NCI-H1436 (cell line): ENCODE measurements at regions not wholly inside any gene's neighbourhood (a gene's known extent, or its start where the extent isn't known, plus 50 kb on each side); places are given as distances from the start of the nearest gene placed in this dataset.

Experiments
- DNase-seq: peaks from one replicate; lab custom pipeline; 2025; lab: John Stamatoyannopoulos, UW

DNA sequence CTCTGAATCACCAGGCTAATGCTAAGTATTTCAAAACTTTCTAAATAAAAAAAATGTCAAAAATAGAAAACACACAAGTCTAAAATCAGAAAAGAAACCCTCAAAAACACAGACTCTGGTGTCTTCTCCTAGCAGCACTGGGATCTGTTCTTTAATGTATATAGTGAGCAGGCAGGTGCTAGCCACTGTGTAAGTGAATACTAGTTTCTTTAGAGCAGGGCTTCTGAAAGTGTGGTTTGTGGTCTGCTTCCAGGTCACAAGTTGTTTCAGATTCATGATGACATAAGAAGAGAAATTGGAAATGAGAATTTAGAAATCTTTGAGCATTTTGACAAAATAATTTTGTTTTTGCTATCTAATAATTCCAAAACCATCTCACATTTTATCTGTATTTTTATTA lies 763.1 kb downstream of the USP25 start:
- DNase-seq, result no peak

DNA sequence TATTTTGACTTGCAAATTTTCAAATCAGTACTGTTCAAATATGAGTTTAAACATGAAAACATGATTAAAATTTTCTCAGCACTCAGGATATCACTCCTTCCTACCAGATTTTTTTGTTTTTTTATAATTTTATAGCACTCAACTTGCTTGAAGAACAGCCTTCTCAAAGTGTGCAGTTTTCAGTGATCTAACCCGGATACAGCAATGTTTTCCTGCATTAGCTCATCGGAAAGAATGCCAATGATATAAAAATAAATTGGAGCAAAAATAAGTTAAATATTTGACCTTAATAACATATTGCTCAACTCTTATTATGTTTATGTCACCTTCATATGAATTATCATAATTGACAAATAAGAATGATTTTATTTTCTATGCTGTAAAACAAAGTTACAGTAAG lies 766.8 kb downstream of the USP25 start:
- DNase-seq, result no peak

DNA sequence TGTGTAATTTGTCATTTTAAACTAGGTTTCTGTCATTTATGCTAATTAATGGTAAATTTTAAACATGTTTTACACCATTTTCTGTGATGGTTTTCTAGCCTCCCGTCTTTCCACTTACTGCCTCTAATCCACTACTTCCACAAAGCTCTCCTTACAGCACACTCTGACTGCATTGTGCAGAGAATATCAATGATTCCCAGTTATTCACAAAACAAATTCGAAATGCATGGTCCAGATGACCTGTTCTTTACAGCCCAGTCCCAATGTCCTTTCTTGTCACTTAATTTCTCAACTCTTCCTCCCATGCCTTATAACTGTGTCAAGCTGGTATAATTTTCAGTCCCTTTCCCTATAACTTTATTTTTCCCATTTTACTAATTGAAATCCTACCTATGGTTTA lies 770.5 kb downstream of the USP25 start:
- DNase-seq, result no peak

DNA sequence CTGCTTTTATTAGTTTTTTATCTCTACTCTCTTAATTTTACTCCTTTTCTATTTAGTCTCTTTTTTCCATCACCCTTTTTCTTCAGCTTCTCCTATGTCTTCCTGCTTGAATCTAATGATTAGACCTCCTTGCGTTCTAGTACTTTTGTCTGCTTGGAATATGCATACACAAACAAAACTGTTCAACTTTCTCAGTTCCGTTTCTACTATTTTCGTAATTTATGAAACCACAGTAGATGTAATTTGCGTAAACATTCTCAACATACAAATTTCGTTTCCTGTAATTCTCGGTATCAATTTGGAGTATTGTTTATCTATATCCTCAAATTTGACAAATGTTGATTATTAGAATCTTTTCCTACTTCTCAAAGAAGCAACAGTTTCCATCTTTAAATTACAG lies 772.5 kb downstream of the USP25 start:
- DNase-seq, result no peak

DNA sequence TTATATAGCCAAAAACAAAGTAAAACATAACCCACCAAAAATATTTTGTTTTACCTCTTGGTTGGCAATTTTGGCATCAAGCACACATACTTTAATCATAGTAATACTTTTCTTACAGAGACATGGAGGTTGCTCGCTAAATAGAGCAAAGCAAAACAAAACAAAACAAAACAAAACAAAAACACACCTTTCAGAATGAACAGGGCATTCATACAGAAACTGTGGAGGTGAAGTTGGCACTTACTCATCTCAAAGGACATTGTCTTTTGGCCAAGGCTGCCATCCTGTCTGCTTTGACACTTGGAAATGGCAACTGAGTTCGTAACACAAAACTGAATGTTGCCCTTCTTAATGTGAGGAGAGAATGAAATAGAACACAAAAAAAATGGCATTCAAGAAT lies 773.1 kb downstream of the USP25 start:
- no peak for DNase-seq

DNA sequence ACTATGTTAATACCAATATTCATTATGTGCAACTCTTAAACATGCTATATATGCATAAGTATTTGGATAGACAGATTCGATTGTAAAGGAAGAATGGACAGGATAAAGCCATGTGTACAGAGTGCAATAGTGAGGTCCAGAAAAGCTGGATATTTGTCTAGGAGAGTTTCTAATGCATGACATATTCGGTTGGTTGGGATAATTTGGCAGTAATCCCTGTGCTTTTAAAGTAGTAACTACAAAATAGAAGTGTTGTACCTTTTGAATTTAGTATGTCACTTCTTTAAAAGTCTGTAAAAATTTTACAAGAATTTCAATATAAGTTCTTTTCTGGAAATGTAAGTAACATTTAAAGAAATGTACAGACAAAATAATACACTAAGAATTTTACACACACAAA lies 774.5 kb downstream of the USP25 start:
- no peak for DNase-seq

DNA sequence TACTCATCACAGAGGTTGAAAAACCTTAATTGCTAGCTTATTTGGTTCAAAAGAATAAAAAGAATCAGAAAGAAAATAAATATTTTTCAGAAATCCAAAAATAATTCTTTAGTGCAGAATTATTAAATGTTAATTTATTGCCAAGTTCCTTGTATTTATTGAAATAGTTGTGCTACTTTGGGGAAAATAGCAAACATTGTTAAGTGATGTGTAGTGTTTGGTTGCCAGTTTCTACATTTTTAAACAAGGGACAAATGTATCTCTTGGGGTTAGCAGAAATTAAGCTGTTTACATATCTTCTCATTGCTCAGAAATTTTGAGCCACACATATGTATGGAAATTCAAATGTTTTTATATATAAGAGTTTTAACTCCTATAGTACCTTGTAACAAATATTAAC lies 775.0 kb downstream of the USP25 start:
- no peak for DNase-seq

DNA sequence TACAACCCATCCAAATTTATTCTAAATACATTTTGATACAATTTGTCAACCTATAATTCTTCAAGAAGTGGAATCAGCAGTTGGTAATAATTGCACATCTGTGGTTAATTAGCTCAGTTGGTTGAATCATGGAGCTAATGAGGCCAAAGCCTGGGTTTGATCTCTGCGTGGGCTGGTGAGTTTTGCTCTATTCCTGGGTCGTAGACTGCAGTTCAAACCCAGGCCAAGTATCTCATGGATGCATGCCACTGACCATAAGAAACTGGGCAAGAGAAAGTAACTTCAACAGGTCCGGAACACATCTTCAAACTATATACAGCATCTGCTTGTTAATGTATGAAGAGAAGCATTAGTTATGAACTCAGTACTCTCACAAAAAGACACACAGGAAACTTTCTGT lies 779.7 kb downstream of the USP25 start:
- DNase-seq, result no peak

DNA sequence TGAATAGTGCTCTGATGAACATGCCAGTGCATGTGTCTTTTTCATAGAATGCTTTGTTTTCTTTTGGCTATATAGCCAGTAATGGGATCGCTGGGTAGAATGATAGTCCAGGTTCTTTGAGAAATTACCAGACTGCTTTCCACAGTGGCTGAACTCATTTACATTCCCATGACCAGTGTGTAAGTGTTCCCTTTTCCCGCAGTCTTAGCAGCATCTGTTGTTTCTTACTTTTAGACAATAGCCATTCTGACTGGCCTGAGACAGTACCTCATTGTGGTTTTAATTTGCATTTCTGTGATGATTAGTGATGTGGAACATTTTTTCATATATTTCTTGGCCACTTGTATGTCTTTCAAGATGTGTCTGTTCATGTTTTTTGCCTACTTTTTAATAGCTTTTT lies 784.5 kb downstream of the USP25 start:
- DNase-seq, result no peak

DNA sequence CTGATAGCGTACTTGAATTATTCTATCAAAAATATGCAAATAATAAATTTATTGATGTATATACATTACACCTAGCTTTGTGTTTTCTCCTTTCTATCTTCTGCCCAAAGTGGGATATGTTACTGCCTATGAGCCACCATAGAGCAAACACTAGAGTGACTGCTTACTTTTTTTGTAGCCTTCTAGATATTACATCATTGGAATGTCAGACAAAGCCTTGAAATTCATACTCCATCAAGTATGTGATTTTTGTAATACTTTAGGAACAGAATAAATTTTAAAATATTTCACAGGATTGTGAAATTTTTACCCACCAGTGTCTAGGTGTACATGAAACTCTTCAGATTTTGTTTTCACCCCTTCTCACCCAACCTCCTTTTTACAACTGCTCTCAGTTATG lies 787.6 kb downstream of the USP25 start:
- DNase-seq, result no peak

DNA sequence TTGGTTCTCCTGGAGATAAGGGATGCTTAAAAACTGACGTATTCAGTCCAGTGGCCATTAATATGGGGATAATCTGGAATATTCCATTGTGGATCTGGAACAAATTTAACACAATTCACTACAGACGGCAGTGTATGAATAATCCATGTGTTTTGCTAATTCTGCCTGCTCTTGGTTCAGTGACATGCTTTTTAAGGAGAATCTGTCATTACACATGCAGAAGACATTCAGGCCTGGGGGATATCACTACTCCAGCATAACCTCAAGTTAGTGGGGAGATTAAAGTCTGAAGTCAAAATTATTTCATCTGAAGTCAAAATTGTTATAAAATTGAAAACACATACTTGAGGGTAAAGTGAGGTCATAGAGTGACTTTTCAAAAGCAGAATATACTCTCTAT lies 789.3 kb downstream of the USP25 start:
- no peak for DNase-seq

DNA sequence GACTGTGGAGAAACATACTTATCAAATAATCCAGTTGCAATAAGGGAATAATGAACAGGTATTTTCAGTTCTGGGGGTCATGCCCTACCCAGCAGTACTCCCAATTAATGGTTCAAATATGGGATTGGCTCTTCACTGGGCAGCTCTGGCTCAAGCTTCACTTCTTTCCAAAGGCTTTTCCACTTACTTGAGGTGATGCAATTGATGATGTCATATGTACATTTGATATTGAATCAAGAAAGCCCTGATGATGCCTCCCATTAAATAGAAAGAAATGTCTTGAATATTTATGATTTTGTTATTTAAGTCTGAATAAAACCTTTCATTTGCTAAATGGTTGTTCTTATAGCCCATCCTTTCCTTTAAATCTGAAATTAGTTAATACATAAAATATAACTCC lies 789.9 kb downstream of the USP25 start:
- no peak for DNase-seq

DNA sequence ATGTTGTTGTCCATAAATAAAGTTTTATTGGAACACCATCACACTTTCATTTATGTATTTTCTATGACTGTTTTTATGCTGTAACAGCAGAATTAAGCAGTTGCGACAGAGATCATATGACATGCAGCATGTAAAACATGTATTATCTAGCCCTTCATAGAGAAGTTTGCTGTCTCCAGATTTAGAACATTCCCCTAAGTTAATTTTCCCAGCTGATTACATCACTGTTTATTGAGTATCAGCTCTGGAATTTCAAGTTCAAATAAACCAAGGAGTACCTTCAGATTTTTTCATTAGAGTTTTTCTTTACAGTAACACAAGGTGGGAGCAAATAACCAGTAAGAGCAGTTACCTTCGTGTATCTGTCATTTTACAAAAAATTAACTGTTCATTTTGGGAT lies 792.8 kb downstream of the USP25 start:
- no peak for DNase-seq

DNA sequence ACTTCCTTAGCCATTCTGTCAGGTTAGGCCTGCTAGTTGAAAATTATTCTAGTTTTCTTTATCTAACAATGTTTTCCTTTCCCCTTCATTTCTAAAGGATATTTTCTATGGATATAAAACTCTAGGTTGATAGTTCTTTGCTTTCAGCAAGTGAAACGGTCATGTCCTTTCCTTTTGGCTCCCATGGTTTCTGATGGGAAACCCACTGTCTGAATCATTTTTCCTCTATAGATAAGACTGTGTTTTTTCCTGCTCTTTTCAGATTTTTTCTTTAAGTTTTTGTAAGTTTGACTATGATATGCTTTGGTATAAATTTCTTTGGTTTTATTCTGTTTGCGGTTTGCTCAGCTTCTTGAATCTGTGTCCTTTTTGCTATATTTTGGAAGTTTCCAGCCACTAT lies 800.9 kb downstream of the USP25 start:
- no peak for DNase-seq

DNA sequence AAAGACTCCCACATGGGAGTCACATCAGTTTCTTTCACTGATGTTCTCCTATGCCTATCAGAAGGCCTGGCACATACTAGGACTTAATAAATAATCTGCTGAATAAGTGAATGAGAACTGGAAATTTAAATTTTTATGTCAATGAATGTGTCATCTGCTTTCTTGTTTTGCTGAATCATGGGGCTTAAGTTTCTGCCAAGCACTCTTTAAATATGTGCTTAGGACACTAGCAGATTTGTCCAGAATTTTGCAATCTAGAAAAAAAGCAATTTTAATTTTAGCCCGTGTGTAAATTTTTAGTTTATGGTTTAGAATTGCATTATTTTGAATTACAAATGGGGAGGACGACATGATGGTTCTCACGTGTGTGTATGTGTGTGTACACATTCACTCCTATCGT lies 803.1 kb downstream of the USP25 start:
- DNase-seq, result no peak

DNA sequence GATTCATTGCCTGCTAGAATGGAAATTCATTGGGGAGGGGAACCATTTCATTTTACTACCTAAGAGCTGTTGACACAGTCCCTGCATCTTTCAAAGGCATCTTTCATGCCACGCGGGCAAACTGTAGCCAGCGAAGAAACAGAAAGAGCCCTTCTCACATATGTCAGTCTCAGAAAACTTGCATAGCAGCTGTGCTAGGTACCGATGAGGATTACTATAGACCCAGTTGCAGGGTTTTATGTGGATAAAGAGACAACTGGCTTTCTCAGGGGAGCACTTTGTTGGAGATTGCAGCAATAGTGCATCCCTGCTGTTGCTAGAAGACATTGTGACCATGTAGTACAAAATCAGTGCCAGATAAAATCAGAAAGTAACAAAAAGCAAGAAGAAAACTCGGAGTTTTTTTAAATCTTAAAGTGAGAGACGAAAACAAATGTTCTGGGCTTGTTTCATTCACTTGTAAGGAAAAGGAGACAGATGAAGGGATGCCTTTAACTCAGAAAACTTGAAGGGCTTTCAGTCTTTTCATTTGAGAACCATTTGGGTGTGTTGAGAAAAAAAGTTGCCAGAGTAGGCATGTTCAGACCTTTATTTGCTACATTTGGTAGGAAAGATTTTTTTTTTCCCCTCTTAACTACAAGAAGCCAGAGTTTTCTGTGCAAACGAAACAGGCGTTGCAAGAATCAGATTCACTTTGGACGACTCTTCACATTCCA lies 804.1 kb downstream of the USP25 start:
- no peak for DNase-seq

DNA sequence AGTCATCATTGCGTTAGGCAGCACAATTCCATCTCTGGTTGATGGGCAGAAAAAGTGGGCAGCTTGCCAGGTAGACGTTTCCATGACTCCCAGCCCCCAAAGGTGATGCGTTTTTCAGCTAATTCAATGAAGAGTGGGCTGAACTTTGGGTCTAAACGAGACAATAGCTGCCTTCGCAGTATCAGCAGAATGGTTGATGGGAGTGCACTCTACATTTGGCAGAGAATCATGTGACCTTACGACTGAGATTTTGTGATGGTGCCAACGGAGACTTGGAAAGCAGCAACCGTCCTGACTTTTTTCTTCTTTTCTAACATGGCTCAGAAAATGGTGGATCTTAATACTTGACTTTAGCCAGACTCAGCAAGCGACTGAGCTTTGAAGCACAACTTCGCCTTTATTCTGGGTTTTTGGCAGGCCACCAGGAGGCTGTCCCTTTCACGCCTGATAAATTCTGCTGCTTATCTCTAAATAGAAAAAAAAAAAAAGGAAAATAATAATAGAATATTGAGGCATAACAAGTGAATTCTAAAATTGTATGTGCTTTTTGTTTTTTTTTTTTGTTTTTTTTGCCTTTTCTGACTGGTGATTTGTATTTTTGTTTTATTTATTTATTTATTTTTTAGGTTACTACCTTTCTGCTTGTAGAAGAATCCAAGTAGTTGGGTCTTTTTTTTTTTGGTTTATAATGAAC lies 804.8 kb downstream of the USP25 start:
- no peak for DNase-seq

DNA sequence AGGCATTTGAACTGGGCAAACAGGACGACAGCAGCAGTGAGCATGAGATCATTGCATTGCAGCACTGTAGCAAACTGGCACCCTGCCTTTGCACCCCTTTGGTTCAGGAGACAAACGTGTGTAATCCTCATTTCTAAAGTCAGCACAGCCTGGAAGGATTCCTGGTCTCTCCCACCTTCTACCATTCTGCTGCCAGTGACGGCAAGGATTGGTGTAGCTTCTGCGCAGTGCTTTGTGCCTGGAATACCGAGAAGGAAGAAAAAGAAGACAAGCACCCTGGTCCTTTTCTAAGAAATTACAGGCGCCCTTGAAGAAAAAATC lies 805.3 kb downstream of the USP25 start:
- DNase-seq, result peak; percentile 15

DNA sequence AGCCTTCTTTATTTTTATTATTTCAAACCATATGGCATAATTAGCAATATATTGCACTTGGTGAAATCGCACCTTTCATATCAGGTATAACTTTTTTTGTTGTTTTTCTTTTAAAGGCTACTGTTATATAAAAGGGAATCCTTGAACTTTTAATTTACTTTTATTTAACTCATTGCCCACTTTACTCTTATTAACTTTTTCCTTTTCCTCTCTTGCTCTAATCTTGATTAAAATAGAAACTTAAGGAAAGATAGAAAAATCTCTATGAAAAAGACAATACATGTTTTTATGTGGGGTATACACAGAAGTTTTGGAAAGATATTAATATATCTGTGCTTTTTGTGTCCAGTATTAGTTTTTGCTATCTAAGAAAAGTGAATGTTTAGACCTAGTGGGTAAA lies 805.8 kb downstream of the USP25 start:
- no peak for DNase-seq

DNA sequence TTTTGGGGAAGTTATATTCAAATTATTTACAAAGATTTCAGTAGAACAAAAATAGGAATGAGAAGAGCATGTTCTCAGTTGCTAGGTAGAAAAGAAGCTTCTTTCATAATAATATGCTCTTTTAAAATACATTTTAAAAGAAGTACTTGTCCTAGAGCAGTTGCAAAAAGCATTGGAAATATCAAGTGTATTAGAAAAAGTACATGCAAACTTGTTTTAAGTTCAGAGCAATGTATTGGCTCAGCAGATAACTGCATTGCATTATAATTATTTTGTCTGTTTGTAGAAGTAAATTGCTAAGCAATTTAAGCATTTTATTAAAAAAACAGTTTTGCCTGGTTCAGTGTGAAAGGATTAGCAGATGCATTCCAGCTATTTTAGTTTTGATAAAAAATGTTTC lies 806.4 kb downstream of the USP25 start:
- DNase-seq, result no peak

DNA sequence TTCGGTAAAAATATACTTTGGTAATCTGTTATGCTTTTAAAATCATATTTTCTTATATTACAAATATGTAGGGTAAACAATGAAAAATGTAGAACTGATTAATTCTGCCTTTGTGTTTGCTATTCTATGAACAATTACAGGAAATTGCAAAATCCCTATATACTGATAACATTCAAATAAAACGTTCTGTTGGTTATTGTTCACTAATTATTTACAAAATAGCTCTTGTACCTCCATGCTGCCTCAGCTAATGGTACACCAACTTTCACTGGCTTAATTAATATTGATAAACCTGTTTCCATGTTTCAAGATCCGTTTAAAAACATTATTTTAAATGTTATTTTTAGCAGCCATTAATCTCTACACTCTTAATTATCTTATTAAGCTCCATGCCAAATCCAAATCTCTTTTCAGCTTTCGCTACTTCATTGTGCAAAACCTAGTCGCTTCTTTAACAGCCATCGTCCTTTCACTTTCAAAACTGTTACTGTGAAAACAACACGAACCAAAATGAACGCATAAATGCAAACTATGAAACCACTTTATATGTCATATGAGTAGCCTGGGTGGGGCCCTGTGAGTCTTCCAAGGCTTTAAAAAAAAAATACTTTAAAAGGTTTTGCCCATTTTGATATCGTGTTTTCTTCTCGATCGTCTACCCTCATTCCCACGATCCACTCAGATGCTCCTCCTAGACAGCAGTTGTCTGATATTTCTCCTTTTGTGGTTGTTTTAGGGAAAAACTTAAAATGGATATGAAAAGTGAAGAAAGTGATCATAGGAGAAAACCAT lies 807.1 kb downstream of the USP25 start:
- no peak for DNase-seq

DNA sequence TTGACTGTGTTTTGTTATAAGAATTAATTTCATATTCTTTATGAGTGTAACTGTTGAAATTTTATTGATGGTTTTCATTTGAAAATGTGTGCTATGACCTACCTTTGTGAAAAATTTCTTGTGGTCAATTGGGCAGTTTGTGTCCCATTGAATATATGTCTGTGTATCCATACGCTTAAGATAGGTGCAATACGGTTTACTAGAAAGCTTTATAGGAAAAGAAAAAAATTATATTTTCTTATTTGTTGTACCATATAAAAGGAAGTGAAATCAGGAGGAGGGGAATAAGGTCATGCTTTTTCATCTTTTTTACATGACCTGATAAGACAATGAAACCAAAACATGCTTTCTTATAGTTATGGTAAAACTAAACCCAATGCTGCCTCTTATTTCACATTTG lies 807.7 kb downstream of the USP25 start:
- DNase-seq, result no peak

DNA sequence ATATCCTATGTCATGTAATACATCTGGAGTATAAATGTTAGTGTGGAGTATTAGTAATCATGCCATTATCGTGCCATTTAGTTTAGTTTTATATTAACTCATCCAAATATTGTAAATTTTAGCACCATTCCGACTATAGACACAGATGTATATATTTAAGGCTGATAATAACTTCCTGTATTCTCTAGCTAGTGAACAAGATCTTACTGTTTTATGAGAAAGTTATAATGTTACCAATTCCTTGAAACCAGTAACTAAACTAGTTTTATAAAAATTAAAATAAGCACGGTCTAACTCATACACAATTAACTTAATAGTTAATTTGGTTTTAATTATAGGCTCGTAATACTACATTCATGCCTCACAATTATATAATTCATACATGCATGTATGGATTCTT lies 808.6 kb downstream of the USP25 start:
- no peak for DNase-seq
